HG03135 (cell line): ENCODE measurements at regions not wholly inside any gene's neighbourhood (a gene's known extent, or its start where the extent isn't known, plus 50 kb on each side); places are given as distances from the start of the nearest gene placed in this dataset.

ENCODE experiments used
- ATAC-seq: cut with Tn5 transposase; IDR thresholded peaks from one replicate; pipeline ENCODE4 v1.9.1; 2021; ENCODE audit warnings: mild to moderate bottlenecking, moderate library complexity; ENCODE audit not compliant: unreplicated experiment

- no peak for ATAC-seq
These were observed 299.9 kb upstream of the HABP2 start for GRCh38 chr10:113252650-113253618.

GRCh38 chr10:113259576-113260226 lies 293.2 kb upstream of the HABP2 start:
- ATAC-seq, result no peak

- no peak for ATAC-seq
These were observed 291.7 kb upstream of the HABP2 start for GRCh38 chr10:113261161-113261560.

- ATAC-seq, result no peak
These were observed 291.2 kb upstream of the HABP2 start for GRCh38 chr10:113261611-113262091.

DNA sequence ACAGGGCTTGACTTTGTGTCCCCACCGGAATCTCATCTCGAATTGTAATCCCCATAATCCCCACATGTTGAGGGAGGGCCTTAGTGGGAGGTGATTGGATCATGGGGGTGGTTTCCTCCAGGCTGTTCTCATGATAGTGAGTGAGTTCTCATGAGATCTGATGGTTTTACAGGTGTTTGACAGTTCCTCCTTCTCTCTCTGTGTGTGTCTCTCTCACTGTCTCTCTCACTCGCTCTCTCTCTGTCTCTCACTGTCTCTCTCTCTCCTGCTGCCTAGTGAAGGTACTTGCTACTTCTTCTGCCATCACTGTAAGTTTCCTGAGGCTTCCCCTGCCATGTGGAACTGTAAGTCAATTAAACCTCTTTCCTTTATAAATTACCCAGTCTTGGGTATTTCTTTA lies 289.8 kb upstream of the HABP2 start:
- no peak for ATAC-seq

DNA sequence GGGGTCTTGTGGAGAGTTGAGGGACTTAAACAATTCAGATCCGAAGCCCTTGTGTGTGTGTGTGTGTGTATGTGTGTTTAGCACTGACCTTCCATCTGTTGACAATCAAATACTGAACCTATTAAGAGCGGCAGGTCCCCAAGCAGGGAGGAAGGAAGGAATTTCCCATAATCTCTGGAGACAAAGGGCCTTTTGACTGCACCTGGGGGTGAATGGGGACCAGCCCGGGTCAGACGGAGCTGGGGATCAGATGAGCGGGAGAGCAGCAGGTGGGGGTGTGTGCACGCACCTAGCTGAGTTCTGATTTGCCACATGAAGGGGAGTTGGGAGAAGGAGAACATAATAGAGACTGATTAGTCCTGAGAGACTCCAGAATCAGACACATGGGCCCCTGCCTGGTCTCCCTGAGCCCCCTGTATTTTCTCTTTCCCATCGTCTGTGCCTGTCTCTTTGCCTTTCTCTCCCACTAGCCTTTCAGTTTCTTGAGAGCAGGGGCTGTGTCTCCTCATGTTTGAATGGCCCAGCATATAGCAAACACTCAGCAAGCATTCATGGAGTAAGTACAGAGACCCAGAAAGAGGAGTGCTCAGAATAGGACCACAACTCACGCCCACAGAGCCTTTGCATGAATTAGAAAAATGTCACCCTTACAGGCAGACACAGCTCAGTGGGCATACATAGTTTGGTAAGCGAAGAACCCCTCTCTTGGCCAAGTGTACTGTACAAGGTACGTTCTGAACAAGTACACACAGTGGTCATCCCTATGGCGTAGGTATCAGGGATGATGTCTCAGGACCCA lies 288.3 kb upstream of the HABP2 start:
- ATAC-seq, result no peak

DNA sequence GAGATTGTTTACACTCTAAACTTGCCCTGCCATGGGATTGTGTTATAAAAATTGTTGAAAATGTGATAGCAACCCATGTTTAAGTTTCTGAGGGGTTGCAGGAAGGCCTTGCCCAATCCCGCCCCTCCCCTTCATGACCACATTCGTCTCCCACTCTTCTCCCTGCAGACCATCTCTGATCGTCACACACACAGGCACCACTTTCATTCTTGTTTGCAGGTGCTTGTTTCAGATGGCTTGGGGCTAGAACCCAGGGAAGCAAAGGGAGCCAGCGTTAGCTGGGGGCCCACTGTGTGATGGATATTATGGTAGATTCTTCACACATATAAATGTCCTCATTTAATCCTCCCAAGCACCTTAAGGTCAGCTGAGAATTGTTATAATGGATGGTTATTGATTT lies 286.7 kb upstream of the HABP2 start:
- no peak for ATAC-seq

GRCh38 chr10:113267619-113268562 lies 285.0 kb upstream of the HABP2 start:
- no peak for ATAC-seq

DNA sequence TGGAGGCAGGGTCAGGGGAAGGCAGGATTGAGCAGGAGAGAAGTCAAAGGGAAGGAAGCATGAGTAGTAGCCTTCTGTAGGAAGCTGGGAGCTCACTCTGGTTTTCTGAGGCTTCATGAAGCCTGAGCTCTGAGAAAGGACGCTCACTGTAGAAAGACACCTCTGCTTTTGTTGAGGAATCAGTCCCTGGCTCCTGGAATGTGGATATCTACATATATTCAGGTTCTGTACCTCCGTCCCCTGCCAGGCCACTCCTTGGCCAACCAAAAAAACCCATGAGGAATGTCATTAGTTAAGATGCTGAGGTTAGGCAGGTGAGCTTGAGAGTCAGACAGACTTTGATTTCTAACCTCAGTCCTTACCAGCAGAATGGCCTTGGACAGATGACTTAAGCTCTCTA lies 283.5 kb upstream of the HABP2 start:
- ATAC-seq, result no peak

DNA sequence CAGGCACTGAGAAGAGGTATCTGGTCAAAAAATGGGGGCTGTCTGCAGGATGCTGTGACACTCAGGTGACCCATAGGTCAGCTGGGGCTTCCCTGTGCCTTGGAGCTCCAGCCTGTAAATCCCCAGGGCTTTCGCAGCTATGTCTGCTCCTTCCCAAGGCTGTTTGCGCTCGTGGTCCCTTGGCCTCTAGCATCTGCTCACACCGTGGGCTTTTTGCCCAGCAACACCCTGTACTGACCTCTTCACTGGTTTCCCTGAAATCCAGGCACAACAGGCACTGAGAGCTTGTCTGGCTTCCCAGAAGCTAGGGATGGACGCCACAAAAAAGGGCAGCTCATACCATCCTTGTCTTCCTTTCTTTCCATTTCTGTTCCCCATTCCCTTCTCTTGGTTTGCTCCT lies 280.3 kb upstream of the HABP2 start:
- no peak for ATAC-seq

- no peak for ATAC-seq
These were observed 279.4 kb upstream of the HABP2 start for GRCh38 chr10:113273181-113274163.

DNA sequence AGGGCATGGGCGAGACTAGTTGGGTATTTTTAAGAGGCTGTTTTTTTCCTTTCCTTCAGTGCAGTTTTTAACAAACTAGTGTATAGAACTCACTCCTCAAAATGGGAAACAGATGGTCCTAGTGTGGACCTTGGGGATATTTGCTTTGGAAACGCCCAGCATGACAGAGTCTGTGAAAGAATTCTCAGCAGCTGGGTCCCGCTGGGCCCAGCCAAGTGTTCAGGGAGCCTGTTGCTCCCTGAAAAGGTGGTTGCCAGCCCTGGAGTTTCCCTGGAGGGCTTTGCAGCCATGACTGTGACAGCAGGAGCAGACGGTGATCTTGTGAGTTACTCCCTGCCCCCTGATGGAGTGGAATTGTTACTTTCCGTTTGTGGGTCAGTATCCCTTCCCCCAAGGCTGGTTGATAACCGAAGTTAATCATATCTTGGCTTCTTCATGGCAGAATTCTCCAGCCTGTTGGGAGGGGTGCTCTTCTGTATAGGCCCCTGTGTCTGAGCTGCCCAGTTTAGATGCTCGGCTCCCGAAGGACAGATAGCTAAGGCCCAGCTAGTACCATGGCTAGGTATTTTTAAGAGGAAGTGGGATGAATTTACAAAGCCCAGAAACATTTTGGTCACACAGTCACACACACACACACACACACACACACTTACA lies 278.6 kb upstream of the HABP2 start:
- no peak for ATAC-seq

DNA sequence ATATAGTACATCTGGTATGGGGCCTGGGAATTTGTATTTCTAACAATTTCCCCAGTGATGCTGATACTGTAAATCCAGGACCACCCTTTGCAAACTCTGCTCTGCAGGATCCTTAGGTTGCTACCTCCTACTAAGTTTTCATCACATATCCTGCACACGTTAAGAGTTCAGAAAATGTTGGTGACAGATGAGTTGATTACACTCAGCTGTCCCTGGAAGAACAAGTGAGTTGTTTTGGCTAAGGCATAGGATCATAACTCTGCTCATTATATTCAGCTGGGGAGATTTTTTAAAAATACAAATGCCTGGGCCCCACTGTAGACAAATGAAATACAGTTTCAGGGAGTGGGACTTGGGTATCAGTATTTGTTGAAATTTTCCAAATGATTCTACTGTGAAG lies 274.6 kb upstream of the HABP2 start:
- ATAC-seq, result no peak

- no peak for ATAC-seq
These were observed 274.2 kb upstream of the HABP2 start for GRCh38 chr10:113278664-113279063.

DNA sequence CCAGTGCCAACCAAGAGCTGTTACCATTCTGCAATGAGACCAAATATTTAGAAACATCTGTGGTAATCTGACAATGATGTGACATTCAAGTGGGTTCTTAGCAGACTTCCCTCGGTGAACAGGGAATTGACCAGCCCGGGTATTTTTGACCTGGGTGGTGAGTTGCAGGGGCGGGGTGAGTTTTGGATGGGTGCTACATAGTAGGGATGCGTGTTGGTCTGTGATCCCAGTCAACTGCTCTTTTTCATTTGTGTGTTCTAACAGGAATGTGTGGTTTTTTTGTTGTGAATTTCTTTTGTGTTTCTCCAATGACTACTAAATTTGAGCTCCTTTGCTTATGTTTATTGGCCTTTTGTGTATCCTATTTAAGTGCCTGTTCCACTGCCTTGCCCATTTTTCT lies 273.6 kb upstream of the HABP2 start:
- no peak for ATAC-seq

GRCh38 chr10:113282564-113282963 lies 270.3 kb upstream of the HABP2 start:
- ATAC-seq, result no peak

- no peak for ATAC-seq
These were observed 269.7 kb upstream of the HABP2 start for GRCh38 chr10:113283189-113283588.

GRCh38 chr10:113284635-113285034 lies 268.2 kb upstream of the HABP2 start:
- ATAC-seq, result no peak
